Endothelial cell of umbilical vein (primary cell): ENCODE measurements at regions not wholly inside any gene's neighbourhood (a gene's known extent, or its start where the extent isn't known, plus 50 kb on each side); places are given as distances from the start of the nearest gene placed in this dataset.

Experiments used
- BruUV-seq: library from RNA; stranded (reverse); fragments of 400-500 nt; replicated peaks from 2 replicates; lab custom pipeline; 2021; lab: Mats Ljungman, UMichigan
- CTCF ChIA-PET: fragments of 300-600, 350-600 bp; sonication (Branson Sonifier 250); formaldehyde crosslinking; loops from one replicate; lab custom pipeline; 2021; ENCODE audit warnings: antibody characterized with exemption, inconsistent platforms; lab: Charles Lee
- POLR2A ChIA-PET: fragments of 300-600, 350-600 bp; sonication (Branson Sonifier 250); formaldehyde crosslinking; loops from one replicate; lab custom pipeline; 2021; ENCODE audit warnings: antibody characterized with exemption, inconsistent platforms; lab: Charles Lee
- DNase-seq: peaks from one replicate; pipeline ENCODE4 v3.0.0-alpha.2; 2011; ENCODE audit warnings: low read depth, low spot score
- FAIRE-seq: peaks from 2 replicates; lab custom pipeline; 2011; peaks lifted over from hg19 to GRCh38; lab: Jason Lieb, UNC
- H2AFZ ChIP-seq: 2 replicates; pipeline ENCODE4 v1.6.0; 2012; ENCODE audit warnings: low read depth, low read length, control low read depth, inconsistent platforms
- H3K27ac ChIP-seq: 2 replicates; pipeline ENCODE4 v1.5.1; 2011; ENCODE audit warnings: low read depth, mild to moderate bottlenecking, control low read depth, low read length, moderate library complexity; ENCODE audit not compliant: insufficient read depth
- H3K27me3 ChIP-seq, 2 experiments: 2 replicates each; pipeline versions ENCODE4 v1.6.0 to v1.6.1; 2011; ENCODE audit warnings: low read length in 2 of 2, mixed read lengths in 1 of 2; ENCODE audit not compliant: control insufficient read depth in 2 of 2, insufficient read depth in 2 of 2
- H3K36me3 ChIP-seq, 2 experiments: 2 replicates in 1 of 2; 3 replicates in 1 of 2; pipeline ENCODE4 v1.5.1; 2011; ENCODE audit warnings: low read length in 2 of 2, mild to moderate bottlenecking in 1 of 2, moderate library complexity in 1 of 2; ENCODE audit not compliant: control insufficient read depth in 2 of 2, insufficient read depth in 2 of 2; ENCODE audit errors: extremely low read depth in 1 of 2
- H3K4me1 ChIP-seq: 3 replicates; pipeline ENCODE4 v1.5.1; 2011; ENCODE audit warnings: mild to moderate bottlenecking, low read length; ENCODE audit not compliant: control insufficient read depth, insufficient read depth; ENCODE audit errors: extremely low read depth
- H3K4me2 ChIP-seq: 2 replicates; pipeline ENCODE4 v1.6.1; 2011; ENCODE audit warnings: low read length, control low read depth, mixed read lengths; ENCODE audit not compliant: insufficient read depth
- H3K4me3 ChIP-seq, 3 experiments: fragments of 200-600 bp in 1 of 3; sonication (generic), shearing (Covaris generic) in 1 of 3; replicated peaks in 1 of 3; 2 replicates each; pipeline ENCODE4 v1.5.1; 2011 to 2016; ENCODE audit warnings: control low read depth in 3 of 3, low read length in 3 of 3, mild to moderate bottlenecking in 2 of 3, inconsistent platforms in 1 of 3, low read depth in 1 of 3, moderate library complexity in 1 of 3; ENCODE audit not compliant: insufficient read depth in 1 of 3
- H3K79me2 ChIP-seq: 2 replicates; pipeline ENCODE4 v1.6.0; 2012; ENCODE audit warnings: low read length, inconsistent platforms; ENCODE audit not compliant: control insufficient read depth, insufficient read depth
- H3K9ac ChIP-seq: replicated peaks from 2 replicates; pipeline ENCODE3; 2011; ENCODE audit warnings: low read length, control low read depth; ENCODE audit not compliant: insufficient read depth; ENCODE audit errors: extremely low read depth
- H3K9me1 ChIP-seq: replicated peaks from 3 replicates; pipeline ENCODE4 v1.6.0; 2011; ENCODE audit warnings: mild to moderate bottlenecking, low read length; ENCODE audit not compliant: control insufficient read depth, insufficient read depth; ENCODE audit errors: extremely low read depth
- H3K9me3 ChIP-seq: replicated peaks from 2 replicates; pipeline ENCODE4 v1.5.1; 2012; ENCODE audit warnings: low read length, inconsistent platforms; ENCODE audit not compliant: control insufficient read depth, insufficient read depth
- H4K20me1 ChIP-seq: replicated peaks from 2 replicates; pipeline ENCODE3; 2011; ENCODE audit warnings: mild to moderate bottlenecking, low read length; ENCODE audit not compliant: control insufficient read depth, insufficient read depth; ENCODE audit errors: extremely low read depth
- EZH2 ChIP-seq: IDR thresholded peaks from 2 replicates; pipeline ENCODE4 v1.6.1; 2012; ENCODE audit warnings: borderline replicate concordance, low read depth, mild to moderate bottlenecking, moderate library complexity, low read length, inconsistent platforms; ENCODE audit not compliant: severe bottlenecking
- FOS ChIP-seq: IDR thresholded peaks from 2 replicates; pipeline ENCODE4 v1.6.1; 2011; ENCODE audit warnings: mild to moderate bottlenecking, low read length, moderate library complexity, borderline replicate concordance; ENCODE audit not compliant: insufficient read depth
- GATA2 ChIP-seq: IDR thresholded peaks from 2 replicates; pipeline ENCODE4 v1.7.0; 2011; ENCODE audit warnings: low read depth, mild to moderate bottlenecking, moderate library complexity, mixed read lengths, low read length; ENCODE audit not compliant: insufficient read length, insufficient read depth
- JUN ChIP-seq: IDR thresholded peaks from 2 replicates; pipeline ENCODE4 v1.6.1; 2011; ENCODE audit warnings: borderline replicate concordance, low read depth; ENCODE audit not compliant: insufficient read length, insufficient read depth
- MAX ChIP-seq: IDR thresholded peaks from 2 replicates; pipeline ENCODE4 v1.6.1; 2011; ENCODE audit not compliant: insufficient read depth, insufficient read length
- MYC ChIP-seq: IDR thresholded peaks from one replicate; pipeline ENCODE4 v1.6.1; 2011; ENCODE audit warnings: mild to moderate bottlenecking, low read depth, low read length
- POLR2A ChIP-seq: IDR thresholded peaks from 2 replicates; pipeline ENCODE4 v1.6.1; 2012; ENCODE audit warnings: low read depth, mild to moderate bottlenecking, control low read depth, low read length
- POLR2AphosphoS5 ChIP-seq: IDR thresholded peaks from 2 replicates; pipeline ENCODE4 v1.6.1; 2012; ENCODE audit warnings: low read depth, mild to moderate bottlenecking, control low read depth, low read length, moderate library complexity; ENCODE audit not compliant: insufficient read depth
- dilution Hi-C: fragments of 300-500 bp; cut with MboI; formaldehyde crosslinking; loops from one replicate; pipeline ENCODE4 v1.15.0; 2019; ENCODE audit warnings: low sequenced_read_pairs; ENCODE audit not compliant: extremely low pct_ligation_motif_present
- intact Hi-C: fragments of 100-400 bp; cut with micrococcal nuclease; formaldehyde crosslinking; loops from one replicate; pipeline ENCODE4 v1.10.0; 2022
- TF ChIP-seq, protein P1 (sequence below), 2 donors: IDR thresholded peaks; 1 replicate in 1 of 2; 2 replicates in 1 of 2; pipeline ENCODE4 v1.5.1; 2011; ENCODE audit warnings: low read length in 2 of 2, mild to moderate bottlenecking in 2 of 2, moderate library complexity in 2 of 2, control low read depth in 1 of 2, inconsistent platforms in 1 of 2, low read depth in 1 of 2; ENCODE audit not compliant: insufficient read depth in 1 of 2; ENCODE audit errors: extremely low read depth in 1 of 2

DNA sequence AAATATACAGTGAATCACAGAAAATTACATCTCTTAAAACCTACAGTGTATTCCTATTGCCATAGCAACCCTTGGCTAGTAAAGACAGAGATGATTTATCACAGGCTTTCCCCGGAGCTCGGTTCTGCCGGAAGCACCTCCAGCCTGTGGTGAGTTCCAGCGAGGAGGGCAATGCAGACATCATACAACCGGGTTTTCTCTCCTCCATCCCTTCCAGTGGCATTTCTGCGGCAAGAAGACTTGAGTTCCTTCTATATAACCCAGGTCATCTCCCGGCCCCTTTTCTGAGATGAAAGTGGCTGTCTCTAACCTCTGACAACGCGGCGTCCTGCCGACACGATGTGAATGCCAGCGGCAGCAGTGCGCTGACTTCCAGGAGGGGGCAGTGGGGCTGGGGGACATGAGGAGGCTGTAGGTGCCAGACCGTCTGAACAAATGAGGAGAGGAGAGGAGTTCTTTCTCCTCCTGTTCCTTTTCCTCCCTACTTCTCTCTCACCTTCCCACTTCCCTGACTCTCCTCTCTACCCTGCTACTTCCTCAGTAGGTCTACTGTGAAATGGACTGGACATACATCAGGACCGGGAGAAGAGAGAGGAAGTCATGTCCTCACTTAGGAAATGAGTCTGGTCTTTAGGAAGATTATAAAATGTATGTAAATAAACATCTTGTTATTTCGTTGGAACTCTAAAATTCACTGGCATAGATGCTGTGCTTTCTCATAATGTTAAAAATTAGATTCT, 68.6 kb upstream of the MAX start:
- Histone ChIP-seq H3K4me2 (peak overlapping the region; percentile 82), H3K9ac (peak overlapping the region; percentile 5), H4K20me1 (no peaks in the 10 kb centered on the region), H3K27ac (no peak overlapping the region), H3K4me1 (peaks cover 10% of the 10 kb centered on the region), H3K79me2 (no peaks in the 10 kb centered on the region), H3K9me3 (no peaks in the 10 kb centered on the region), H3K9me1 (no peaks in the 10 kb centered on the region), H3K36me3 (no peaks in the 10 kb centered on the region), H3K4me3 (peak overlapping the region; percentile 12 to 48 (median 31)), H2AFZ (peak overlapping the region; percentile 89), H3K27me3 (no peaks in the 10 kb centered on the region)
- TF ChIP-seq EZH2, result no peak
- TF ChIP-seq, protein P1, sequence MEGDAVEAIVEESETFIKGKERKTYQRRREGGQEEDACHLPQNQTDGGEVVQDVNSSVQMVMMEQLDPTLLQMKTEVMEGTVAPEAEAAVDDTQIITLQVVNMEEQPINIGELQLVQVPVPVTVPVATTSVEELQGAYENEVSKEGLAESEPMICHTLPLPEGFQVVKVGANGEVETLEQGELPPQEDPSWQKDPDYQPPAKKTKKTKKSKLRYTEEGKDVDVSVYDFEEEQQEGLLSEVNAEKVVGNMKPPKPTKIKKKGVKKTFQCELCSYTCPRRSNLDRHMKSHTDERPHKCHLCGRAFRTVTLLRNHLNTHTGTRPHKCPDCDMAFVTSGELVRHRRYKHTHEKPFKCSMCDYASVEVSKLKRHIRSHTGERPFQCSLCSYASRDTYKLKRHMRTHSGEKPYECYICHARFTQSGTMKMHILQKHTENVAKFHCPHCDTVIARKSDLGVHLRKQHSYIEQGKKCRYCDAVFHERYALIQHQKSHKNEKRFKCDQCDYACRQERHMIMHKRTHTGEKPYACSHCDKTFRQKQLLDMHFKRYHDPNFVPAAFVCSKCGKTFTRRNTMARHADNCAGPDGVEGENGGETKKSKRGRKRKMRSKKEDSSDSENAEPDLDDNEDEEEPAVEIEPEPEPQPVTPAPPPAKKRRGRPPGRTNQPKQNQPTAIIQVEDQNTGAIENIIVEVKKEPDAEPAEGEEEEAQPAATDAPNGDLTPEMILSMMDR (IDR thresholded peaks at IDR 0.05; ENCODE audit: extremely low read depth in 1 of 2, insufficient read depth in 1 of 2, low read depth in 1 of 2, low read length in 2 of 2), result peak; percentile 46 to 57
- FAIRE-seq, result peak; percentile 42
- dilution Hi-C loops (no loop called here), intact Hi-C loops (no loop called here)
- CTCF ChIA-PET, result interaction anchor here (0.7 to 2.3 kb wide), 9 partner anchors 28 to 789 kb away, joined by 3 to 21 read pairs (median 4); partner anchors contain the start of gene FUT8
- BruUV-seq, result no TSS peak
- peak; percentile 70 for DNase-seq
- POLR2A ChIA-PET, result no interaction called here

DNA sequence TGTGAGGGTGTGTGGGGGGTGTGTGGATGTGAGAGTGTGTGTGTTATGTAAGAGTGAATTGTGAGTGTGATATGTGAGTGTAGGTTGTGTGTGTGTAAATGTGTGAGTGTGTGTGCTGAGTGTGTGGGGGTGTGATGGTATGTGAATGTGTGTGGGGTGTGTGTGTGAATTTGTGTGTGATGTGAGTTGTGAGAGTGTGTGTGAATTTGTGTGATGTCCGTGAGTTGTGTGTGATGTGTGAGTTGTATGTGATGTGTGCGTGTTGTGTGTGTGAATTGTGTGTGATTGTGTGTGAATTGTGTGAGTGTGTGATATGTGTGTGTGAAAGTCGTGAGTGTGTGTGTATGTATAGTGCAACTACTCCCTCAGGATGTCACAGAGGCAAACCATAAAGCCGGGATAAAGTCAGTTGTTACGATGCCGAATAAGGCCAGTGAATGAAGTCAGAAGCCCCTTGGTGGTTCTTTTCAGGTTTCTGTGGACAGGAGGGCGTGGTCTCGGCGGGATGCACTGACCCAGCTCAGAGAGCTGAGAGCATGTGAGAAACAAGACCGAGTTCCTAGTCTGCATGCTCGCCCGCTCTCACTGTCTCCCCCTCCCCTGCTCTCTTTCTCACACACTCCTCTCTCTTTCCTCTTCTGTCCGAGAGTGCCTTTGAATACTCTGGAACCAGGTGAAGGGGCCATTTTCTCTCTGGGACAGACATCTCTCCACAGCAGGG, 71.8 kb upstream of the MAX start:
- Histone ChIP-seq H3K4me3 (no peak overlapping the region), H3K36me3 (no peaks in the 10 kb centered on the region), H3K27ac (no peak overlapping the region), H3K4me1 (peaks cover 10% of the 10 kb centered on the region), H3K4me2 (no peak overlapping the region), H3K9me1 (no peaks in the 10 kb centered on the region), H3K9ac (no peak overlapping the region), H3K9me3 (no peaks in the 10 kb centered on the region), H3K27me3 (no peaks in the 10 kb centered on the region), H2AFZ (no peak overlapping the region), H3K79me2 (no peaks in the 10 kb centered on the region), H4K20me1 (no peaks in the 10 kb centered on the region)
- ChIA-PET CTCF (interaction anchor here (1.2 to 2.2 kb wide), 4 partner anchors 10 to 785 kb away, joined by 3 to 12 read pairs (median 4); no protein-coding TSS in a partner anchor), POLR2A (no interaction called here)
- TF ChIP-seq EZH2 (no peak), FOS (no peak), POLR2A (no peak), GATA2 (no peak), MAX (no peak), JUN (no peak), MYC (no peak), POLR2AphosphoS5 (no peak)
- TF ChIP-seq, protein P1 (IDR thresholded peaks at IDR 0.05; ENCODE audit: extremely low read depth in 1 of 2, insufficient read depth in 1 of 2, low read depth in 1 of 2, low read length in 2 of 2), result no peak
- DNase-seq, result no peak
- BruUV-seq, result no TSS peak
- no peak for FAIRE-seq
- dilution Hi-C loops, result no loop called here
- intact Hi-C loops, result no loop called here
